COLO668 (cell line): ENCODE measurements at regions not wholly inside any gene's neighbourhood (a gene's known extent, or its start where the extent isn't known, plus 50 kb on each side); places are given as distances from the start of the nearest gene placed in this dataset.

Experiments
- DNase-seq: peaks from one replicate; lab custom pipeline; 2025; ENCODE audit not compliant: unreplicated experiment; lab: John Stamatoyannopoulos, UW

GRCh38 chr10:78383378-78384048 is 349.9 kb downstream of the RPS24 start:
- no peak for DNase-seq

- no peak for DNase-seq
These were observed 350.4 kb downstream of the RPS24 start for GRCh38 chr10:78384049-78384431.

GRCh38 chr10:78385599-78385998 is 351.9 kb downstream of the RPS24 start:
- DNase-seq, result no peak

- no peak for DNase-seq
These were observed 352.8 kb downstream of the RPS24 start for GRCh38 chr10:78386509-78386908.

- DNase-seq, result no peak
These were observed 354.8 kb downstream of the RPS24 start for GRCh38 chr10:78388331-78389050.

- no peak for DNase-seq
These were observed 355.8 kb downstream of the RPS24 start for GRCh38 chr10:78389419-78389818.

- no peak for DNase-seq
These were observed 356.4 kb downstream of the RPS24 start for GRCh38 chr10:78390051-78390450.

GRCh38 chr10:78390817-78391216 is 357.2 kb downstream of the RPS24 start:
- DNase-seq, result no peak

- DNase-seq, result no peak
These were observed 357.9 kb downstream of the RPS24 start for GRCh38 chr10:78391585-78391984.

GRCh38 chr10:78392197-78392596 is 358.5 kb downstream of the RPS24 start:
- no peak for DNase-seq

- no peak for DNase-seq
These were observed 359.4 kb downstream of the RPS24 start for GRCh38 chr10:78393094-78393493.

GRCh38 chr10:78394047-78394446 is 360.4 kb downstream of the RPS24 start:
- no peak for DNase-seq

- DNase-seq, result no peak
These were observed 361.5 kb downstream of the RPS24 start for GRCh38 chr10:78395162-78395561.

- no peak for DNase-seq
These were observed 363.1 kb downstream of the RPS24 start for GRCh38 chr10:78396754-78397153.

GRCh38 chr10:78397786-78398185 is 364.1 kb downstream of the RPS24 start:
- no peak for DNase-seq

GRCh38 chr10:78398382-78398781 is 364.7 kb downstream of the RPS24 start:
- no peak for DNase-seq

GRCh38 chr10:78401624-78402367 is 368.1 kb downstream of the RPS24 start:
- DNase-seq, result no peak

GRCh38 chr10:78402591-78402990 is 368.9 kb downstream of the RPS24 start:
- no peak for DNase-seq

GRCh38 chr10:78403781-78404180 is 370.1 kb downstream of the RPS24 start:
- DNase-seq, result no peak

- DNase-seq, result no peak
These were observed 370.6 kb downstream of the RPS24 start for GRCh38 chr10:78404296-78404695.

- DNase-seq, result no peak
These were observed 371.6 kb downstream of the RPS24 start for GRCh38 chr10:78405231-78405630.

- no peak for DNase-seq
These were observed 372.1 kb downstream of the RPS24 start for GRCh38 chr10:78405736-78406135.
